ENCODE measurements at regions not wholly inside any gene's neighbourhood (a gene's known extent, or its start where the extent isn't known, plus 50 kb on each side); places are given as distances from the start of the nearest gene placed in this dataset.

DNA sequence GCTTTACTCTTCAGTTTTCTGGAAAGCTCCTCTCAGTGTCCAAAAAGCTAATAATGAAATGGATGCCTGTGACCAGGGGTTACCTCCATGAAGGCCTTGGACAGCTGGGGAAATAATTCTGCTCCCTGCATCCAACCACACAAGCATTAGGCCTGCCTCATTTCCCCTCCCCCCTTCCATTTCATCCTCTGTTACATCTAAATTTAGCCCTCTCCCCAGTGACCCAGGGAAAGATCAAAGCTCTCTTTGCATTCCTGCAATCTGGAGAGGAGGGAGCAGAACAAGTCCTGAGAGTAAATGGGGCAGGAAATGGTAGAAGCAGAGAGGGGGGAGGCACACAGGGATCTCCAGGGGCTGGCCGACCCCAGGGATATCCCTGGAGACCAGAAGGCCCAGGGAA lies 452.7 kb downstream of the TSHZ3 start:
- DNase-seq (ENCODE audit: low read depth) = no peak
- TF ChIP-seq, protein P1, sequence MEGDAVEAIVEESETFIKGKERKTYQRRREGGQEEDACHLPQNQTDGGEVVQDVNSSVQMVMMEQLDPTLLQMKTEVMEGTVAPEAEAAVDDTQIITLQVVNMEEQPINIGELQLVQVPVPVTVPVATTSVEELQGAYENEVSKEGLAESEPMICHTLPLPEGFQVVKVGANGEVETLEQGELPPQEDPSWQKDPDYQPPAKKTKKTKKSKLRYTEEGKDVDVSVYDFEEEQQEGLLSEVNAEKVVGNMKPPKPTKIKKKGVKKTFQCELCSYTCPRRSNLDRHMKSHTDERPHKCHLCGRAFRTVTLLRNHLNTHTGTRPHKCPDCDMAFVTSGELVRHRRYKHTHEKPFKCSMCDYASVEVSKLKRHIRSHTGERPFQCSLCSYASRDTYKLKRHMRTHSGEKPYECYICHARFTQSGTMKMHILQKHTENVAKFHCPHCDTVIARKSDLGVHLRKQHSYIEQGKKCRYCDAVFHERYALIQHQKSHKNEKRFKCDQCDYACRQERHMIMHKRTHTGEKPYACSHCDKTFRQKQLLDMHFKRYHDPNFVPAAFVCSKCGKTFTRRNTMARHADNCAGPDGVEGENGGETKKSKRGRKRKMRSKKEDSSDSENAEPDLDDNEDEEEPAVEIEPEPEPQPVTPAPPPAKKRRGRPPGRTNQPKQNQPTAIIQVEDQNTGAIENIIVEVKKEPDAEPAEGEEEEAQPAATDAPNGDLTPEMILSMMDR (IDR thresholded peaks at IDR 0.05; ENCODE audit: insufficient read depth, low read depth, low read length) = no peak
- H3K4me3 ChIP-seq (ENCODE audit: low read depth, low read length) = no peak overlapping the region

- TF ChIP-seq, protein P1 (IDR thresholded peaks at IDR 0.05; ENCODE audit: insufficient read depth, low read depth, low read length) = no peak
These were observed 453.3 kb downstream of the TSHZ3 start for GRCh38 chr19:30895946-30896345.

DNA sequence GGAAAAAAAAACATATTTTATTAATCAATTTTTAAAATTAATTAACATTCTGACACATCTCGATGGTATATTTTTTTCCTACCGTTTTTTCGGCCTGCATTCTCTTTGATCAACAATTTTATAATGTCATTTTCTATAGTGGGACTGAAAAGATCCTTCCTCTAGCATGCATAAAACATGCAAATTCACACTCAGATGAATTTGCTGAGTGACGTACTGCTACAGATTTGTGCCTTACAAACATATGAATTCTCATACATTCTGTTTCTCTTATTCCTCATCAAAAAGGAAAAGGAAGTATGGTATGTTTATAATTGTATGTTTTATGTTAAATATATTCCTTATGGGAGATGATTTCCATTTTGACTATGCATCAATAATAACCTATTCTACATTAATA lies 458.2 kb downstream of the TSHZ3 start:
- no peak overlapping the region for H3K4me3 ChIP-seq (ENCODE audit: low read depth, low read length)
- no peak for DNase-seq (ENCODE audit: low read depth)
- TF ChIP-seq, protein P1 (IDR thresholded peaks at IDR 0.05; ENCODE audit: insufficient read depth, low read depth, low read length) = no peak

More at GRCh38 chr19:30895946-30896345, 453.3 kb downstream of the TSHZ3 start:
- no peak overlapping the region for H3K4me3 ChIP-seq (ENCODE audit: low read depth, low read length)
- DNase-seq (ENCODE audit: low read depth) = no peak

GRCh38 chr19:30890033-30890432 lies 459.2 kb downstream of the TSHZ3 start:
- TF ChIP-seq, protein P1 (IDR thresholded peaks at IDR 0.05; ENCODE audit: insufficient read depth, low read depth, low read length) = no peak
- DNase-seq (ENCODE audit: low read depth) = no peak
- no peak overlapping the region for H3K4me3 ChIP-seq (ENCODE audit: low read depth, low read length)

DNA sequence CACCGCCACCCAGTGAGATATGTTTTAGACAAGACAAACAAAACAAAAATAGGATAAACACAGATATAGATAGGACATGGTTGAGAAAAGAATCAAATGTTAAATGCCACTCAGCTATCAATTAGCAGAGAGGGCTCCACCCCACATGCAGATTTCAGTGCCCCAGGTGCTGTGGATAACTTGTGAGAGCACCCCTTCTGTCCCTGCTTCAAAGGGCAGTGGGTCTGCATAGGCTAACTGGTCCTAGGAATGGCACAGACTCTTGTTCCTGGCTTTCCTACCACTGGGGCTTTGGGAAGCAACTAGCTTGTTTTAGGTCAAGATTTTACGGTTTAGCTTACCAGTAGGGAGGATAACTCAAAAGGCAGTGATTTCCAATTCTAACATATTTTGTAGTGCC lies 460.3 kb downstream of the TSHZ3 start:
- DNase-seq (ENCODE audit: low read depth) = no peak

GRCh38 chr19:30887042-30887441 lies 462.2 kb downstream of the TSHZ3 start:
- H3K4me3 ChIP-seq (ENCODE audit: low read depth, low read length) = no peak overlapping the region
- no peak for DNase-seq (ENCODE audit: low read depth)
- TF ChIP-seq, protein P1 (IDR thresholded peaks at IDR 0.05; ENCODE audit: insufficient read depth, low read depth, low read length) = no peak

More for the DNA sequence above, 460.3 kb downstream of the TSHZ3 start:
- TF ChIP-seq, protein P1 (IDR thresholded peaks at IDR 0.05; ENCODE audit: insufficient read depth, low read depth, low read length) = no peak
- H3K4me3 ChIP-seq (ENCODE audit: low read depth, low read length) = no peak overlapping the region

DNA sequence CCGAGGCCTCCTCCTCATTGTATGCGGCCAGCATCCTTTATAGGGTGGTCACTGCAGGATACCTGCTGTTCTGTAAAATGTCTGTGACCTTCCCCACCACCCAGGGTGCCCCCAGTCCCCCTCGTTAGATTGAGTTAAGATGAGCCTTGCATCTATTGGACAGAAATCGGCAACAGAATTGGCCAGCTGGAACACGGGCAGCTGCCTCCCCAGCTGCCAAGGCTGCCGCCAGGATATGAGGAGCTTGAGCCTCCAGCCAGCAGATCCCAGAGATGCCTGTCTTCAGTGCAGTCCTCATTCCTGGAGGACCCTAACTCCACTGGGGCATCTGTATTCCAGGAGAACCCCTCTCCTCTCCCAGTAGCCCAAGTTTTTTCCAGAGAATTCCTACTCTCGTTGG lies 463.0 kb downstream of the TSHZ3 start:
- no peak for DNase-seq (ENCODE audit: low read depth)
- no peak overlapping the region for H3K4me3 ChIP-seq (ENCODE audit: low read depth, low read length)
- TF ChIP-seq, protein P1 (IDR thresholded peaks at IDR 0.05; ENCODE audit: insufficient read depth, low read depth, low read length) = no peak

Data from fibroblast of villous mesenchyme (primary cell).